Ovary (tissue), 7 donors: ENCODE measurements at regions not wholly inside any gene's neighbourhood (a gene's known extent, or its start where the extent isn't known, plus 50 kb on each side); places are given as distances from the start of the nearest gene placed in this dataset.

Experiments
- DNase-seq, 5 donors: peaks; one replicate each; pipeline ENCODE4 v3.0.0-alpha.2; 2019 to 2020
- H3K27ac ChIP-seq, 2 donors: fragments of 200-600 bp; one replicate each; pipeline versions ENCODE4 v1.5.1 to v1.8.0; 2019 to 2022
- H3K27me3 ChIP-seq: fragments of 200-600 bp; one replicate; pipeline ENCODE4 v1.8.0; 2022
- H3K36me3 ChIP-seq: fragments of 200-600 bp; sonication (generic); one replicate; pipeline ENCODE4 v1.5.1; 2019
- H3K4me1 ChIP-seq: one replicate; pipeline ENCODE4 v1.8.1; 2013; ENCODE audit warnings: mild to moderate bottlenecking, moderate library complexity; ENCODE audit not compliant: insufficient read depth
- H3K4me3 ChIP-seq: fragments of 200-600 bp; sonication (generic); one replicate; pipeline ENCODE4 v1.5.1; 2017
- H3K9me3 ChIP-seq, 2 donors: fragments of 200-600 bp in 1 of 2; sonication (generic) in 1 of 2; one replicate each; pipeline versions ENCODE4 v1.5.1 to v1.8.1; 2013 to 2019; ENCODE audit warnings: mild to moderate bottlenecking in 1 of 2, moderate library complexity in 1 of 2
- EP300 ChIP-seq: sonication (generic); formaldehyde crosslinking; IDR thresholded peaks from one replicate; pipeline ENCODE4 v1.6.1; 2017; ENCODE audit warnings: antibody characterized with exemption
- POLR2A ChIP-seq: fragments of 450-650 bp; IDR thresholded peaks from one replicate; pipeline ENCODE4 v1.6.1; 2017; ENCODE audit warnings: antibody characterized with exemption, mild to moderate bottlenecking, moderate library complexity
- WGBS, 3 donors: extraction: QIAGEN DNeasy Blood & Tissue Kit in 1 of 3; methylation state at CpG; one replicate each; pipeline versions ENCODE4 v1.1.5 to v1.1.7; 2013 to 2017; 5-methylcytosine and 5-hydroxymethylcytosine counted together
- intact Hi-C, 4 donors: fragments of 100-400 bp; cut with DNase I; formaldehyde crosslinking; loops; one replicate each; pipeline versions ENCODE4 v1.11.0 to v1.15.1; 2022 to 2023
- TF ChIP-seq, protein P1 (sequence below), 3 donors: fragments of 450-650 bp in 2 of 3; fragments of 200-600 bp in 1 of 3; IDR thresholded peaks; one replicate each; pipeline versions ENCODE4 v1.5.1 to v1.8.0; 2016 to 2022; ENCODE audit warnings: antibody characterized with exemption in 3 of 3, mild to moderate bottlenecking in 1 of 3
- donor health status: DM: no; HTN: no; CAD: no; lungs with moderate emphysema.
- donor health status: DM: no; HTN: no; CAD: no.
- donor health status: Bipolar disorder and iron deficiency.
- donor health status: DM: no; HTN: no; CAD: no.
- donor health status: DM: yes; HTN: yes; CAD: no.

DNA sequence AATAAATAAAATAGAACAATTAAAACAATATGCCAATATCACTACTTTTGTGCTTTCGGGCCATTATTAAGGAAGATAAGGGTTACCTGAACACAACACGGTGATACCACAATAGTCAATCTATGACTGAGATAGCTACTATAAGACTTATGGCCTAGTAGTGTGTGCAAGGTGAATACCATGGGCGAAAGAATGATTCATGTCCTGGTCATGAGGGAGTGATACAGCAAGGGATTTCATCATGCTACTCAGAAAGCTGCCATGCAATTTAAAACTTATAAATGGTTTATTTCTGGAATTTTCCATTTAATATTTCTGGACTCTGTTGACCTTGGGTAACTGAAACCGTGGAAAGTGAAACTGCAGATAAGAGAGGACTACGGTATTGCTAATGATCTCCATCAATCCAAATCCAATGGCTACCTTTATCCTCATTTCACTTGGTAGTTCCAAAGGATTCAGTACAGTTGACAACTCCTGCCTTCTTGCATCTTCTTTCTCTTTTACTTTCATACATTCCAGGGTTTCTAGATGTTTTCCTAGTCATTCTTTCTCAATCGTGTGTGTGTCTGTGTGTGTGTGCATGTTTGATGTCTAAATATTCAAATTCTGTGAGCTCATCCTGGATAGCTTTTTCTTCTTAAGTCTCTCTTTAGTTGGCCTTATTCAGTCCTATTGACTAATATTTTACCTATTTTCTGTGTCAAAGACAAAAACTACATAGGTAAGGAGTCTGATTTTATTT, 100.5 kb upstream of the MAGI2 start:
- no peak overlapping the region for H3K4me3 ChIP-seq
- H3K4me1 ChIP-seq, result no peaks in the 10 kb centered on the region
- TF ChIP-seq POLR2A, result no peak
- TF ChIP-seq, protein P1, sequence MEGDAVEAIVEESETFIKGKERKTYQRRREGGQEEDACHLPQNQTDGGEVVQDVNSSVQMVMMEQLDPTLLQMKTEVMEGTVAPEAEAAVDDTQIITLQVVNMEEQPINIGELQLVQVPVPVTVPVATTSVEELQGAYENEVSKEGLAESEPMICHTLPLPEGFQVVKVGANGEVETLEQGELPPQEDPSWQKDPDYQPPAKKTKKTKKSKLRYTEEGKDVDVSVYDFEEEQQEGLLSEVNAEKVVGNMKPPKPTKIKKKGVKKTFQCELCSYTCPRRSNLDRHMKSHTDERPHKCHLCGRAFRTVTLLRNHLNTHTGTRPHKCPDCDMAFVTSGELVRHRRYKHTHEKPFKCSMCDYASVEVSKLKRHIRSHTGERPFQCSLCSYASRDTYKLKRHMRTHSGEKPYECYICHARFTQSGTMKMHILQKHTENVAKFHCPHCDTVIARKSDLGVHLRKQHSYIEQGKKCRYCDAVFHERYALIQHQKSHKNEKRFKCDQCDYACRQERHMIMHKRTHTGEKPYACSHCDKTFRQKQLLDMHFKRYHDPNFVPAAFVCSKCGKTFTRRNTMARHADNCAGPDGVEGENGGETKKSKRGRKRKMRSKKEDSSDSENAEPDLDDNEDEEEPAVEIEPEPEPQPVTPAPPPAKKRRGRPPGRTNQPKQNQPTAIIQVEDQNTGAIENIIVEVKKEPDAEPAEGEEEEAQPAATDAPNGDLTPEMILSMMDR (IDR thresholded peaks at IDR 0.05), result no peak
- no peak for TF ChIP-seq EP300
- no peaks in the 10 kb centered on the region for H3K27me3 ChIP-seq
- no peaks in the 10 kb centered on the region for H3K9me3 ChIP-seq
- intact Hi-C loops, result no loop called here
- H3K27ac ChIP-seq, result no peak overlapping the region
- no peaks in the 10 kb centered on the region for H3K36me3 ChIP-seq
- no peak for DNase-seq
- 70 to 79% (median 75%) methylated on average over 6 of the region's 6 CpGs for WGBS, 3 donors

DNA sequence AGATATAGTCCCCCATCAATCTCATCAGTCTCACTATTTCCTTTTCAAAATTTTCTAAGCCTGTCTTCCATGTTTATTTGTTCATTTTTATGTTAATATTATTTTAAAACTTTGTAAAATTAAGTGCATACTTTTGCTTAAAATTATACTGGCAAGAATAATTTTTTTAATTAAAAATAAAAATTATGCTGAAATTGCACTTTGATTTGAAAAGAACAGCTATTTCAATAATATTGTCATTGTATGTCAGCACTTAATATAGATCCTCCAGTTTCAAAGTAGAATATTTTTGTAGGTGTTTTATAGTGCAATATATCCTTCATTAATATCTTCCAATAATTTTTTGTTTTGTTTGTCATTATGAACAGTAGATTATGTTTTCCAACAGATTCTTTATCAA, 99.0 kb upstream of the MAGI2 start:
- Histone ChIP-seq H3K36me3 (no peaks in the 10 kb centered on the region), H3K9me3 (no peaks in the 10 kb centered on the region), H3K27ac (no peak overlapping the region), H3K27me3 (no peaks in the 10 kb centered on the region), H3K4me1 (no peaks in the 10 kb centered on the region), H3K4me3 (no peak overlapping the region)
- TF ChIP-seq, protein P1 (IDR thresholded peaks at IDR 0.05), result no peak
- no peak for TF ChIP-seq POLR2A
- no peak for TF ChIP-seq EP300
- intact Hi-C loops, result no loop called here
- DNase-seq, result no peak

DNA sequence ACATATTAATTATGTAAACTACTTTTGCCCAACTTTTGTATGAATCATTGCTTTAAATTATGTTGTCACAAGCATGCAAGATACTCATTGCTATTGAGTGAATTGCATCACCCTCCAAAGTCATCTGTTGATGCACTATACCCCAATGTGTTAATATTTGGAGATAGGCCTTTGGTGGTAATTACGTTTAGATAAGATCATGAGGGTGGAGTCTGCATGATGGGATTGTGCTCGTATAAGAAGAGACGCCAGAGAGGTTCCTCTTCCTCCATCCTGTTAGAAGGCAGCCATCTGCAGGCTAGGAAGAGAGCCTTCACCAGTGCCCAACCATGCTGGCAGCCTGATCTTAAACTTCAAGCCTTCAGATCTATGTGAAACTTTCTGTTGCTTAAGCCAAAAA, 95.3 kb upstream of the MAGI2 start:
- no peak overlapping the region for H3K4me3 ChIP-seq
- H3K36me3 ChIP-seq, result no peaks in the 10 kb centered on the region
- no peak for DNase-seq
- no peaks in the 10 kb centered on the region for H3K9me3 ChIP-seq
- no peaks in the 10 kb centered on the region for H3K27me3 ChIP-seq
- TF ChIP-seq, protein P1 (IDR thresholded peaks at IDR 0.05), result no peak
- TF ChIP-seq POLR2A (no peak), EP300 (no peak)
- H3K4me1 ChIP-seq, result no peaks in the 10 kb centered on the region
- intact Hi-C loops, result no loop called here
- 67 to 72% (median 68%) methylated on average over 3 of the region's 3 CpGs for WGBS, 3 donors
- H3K27ac ChIP-seq, result no peak overlapping the region

DNA sequence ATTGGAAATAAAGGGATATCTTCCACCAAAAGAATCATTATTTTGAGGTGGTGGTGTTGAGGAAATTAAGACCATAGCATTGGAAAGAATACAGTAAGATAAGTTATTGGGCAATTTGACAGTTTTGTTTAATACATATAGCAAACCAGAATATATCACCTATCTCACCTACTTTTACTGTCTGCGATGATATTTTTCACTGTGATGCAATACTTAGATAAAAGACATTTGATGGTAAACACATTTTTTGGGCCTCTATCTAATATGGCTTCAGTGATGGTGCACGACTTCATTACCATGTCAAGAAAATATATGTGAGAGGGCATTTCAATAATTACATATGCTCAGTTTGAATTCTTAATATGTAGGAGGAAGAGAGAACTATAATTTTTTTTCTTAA, 93.7 kb upstream of the MAGI2 start:
- H3K4me1 ChIP-seq, result no peaks in the 10 kb centered on the region
- TF ChIP-seq, protein P1 (IDR thresholded peaks at IDR 0.05), result no peak
- TF ChIP-seq EP300, result no peak
- TF ChIP-seq POLR2A, result no peak
- H3K4me3 ChIP-seq, result no peak overlapping the region
- H3K27me3 ChIP-seq, result no peaks in the 10 kb centered on the region
- WGBS, 3 donors, result 88 to 91% (median 91%) methylated on average over 2 of the region's 2 CpGs
- no peak for DNase-seq
- H3K27ac ChIP-seq, result no peak overlapping the region
- H3K36me3 ChIP-seq, result no peaks in the 10 kb centered on the region
- no peaks in the 10 kb centered on the region for H3K9me3 ChIP-seq
- intact Hi-C loops, result no loop called here
